Immature natural killer cell (primary cell): ENCODE measurements at regions not wholly inside any gene's neighbourhood (a gene's known extent, or its start where the extent isn't known, plus 50 kb on each side); places are given as distances from the start of the nearest gene placed in this dataset.

Experiments used
- DNase-seq, 3 donors: peaks; one replicate each; pipeline ENCODE4 v3.0.0; 2022; ENCODE audit warnings: mixed read lengths in 1 of 3
- H3K27ac Mint-ChIP-seq, 6 donors: one replicate each; pipeline ENCODE4 v1.8.0; 2020; ENCODE audit warnings: mixed read lengths in 6 of 6, mild to moderate bottlenecking in 5 of 6, inconsistent platforms in 4 of 6, moderate library complexity in 3 of 6
- H3K27me3 Mint-ChIP-seq, 3 donors: one replicate each; pipeline ENCODE4 v1.8.0; 2020 to 2021; ENCODE audit warnings: low read depth in 3 of 3, mild to moderate bottlenecking in 3 of 3, mixed read lengths in 3 of 3, moderate library complexity in 3 of 3, inconsistent platforms in 1 of 3
- H3K36me3 Mint-ChIP-seq, 3 donors: one replicate each; pipeline ENCODE4 v1.8.0; 2020; ENCODE audit warnings: mixed read lengths in 3 of 3, inconsistent platforms in 2 of 3, mild to moderate bottlenecking in 2 of 3
- H3K4me1 Mint-ChIP-seq, 2 donors: one replicate each; pipeline ENCODE4 v1.8.0; 2020; ENCODE audit warnings: inconsistent platforms in 2 of 2, mild to moderate bottlenecking in 2 of 2, mixed read lengths in 2 of 2, moderate library complexity in 1 of 2
- H3K4me3 Mint-ChIP-seq, 5 donors: one replicate each; pipeline ENCODE4 v1.8.0; 2020; ENCODE audit warnings: mild to moderate bottlenecking in 5 of 5, mixed read lengths in 5 of 5, inconsistent platforms in 3 of 5, moderate library complexity in 3 of 5
- H3K9me3 Mint-ChIP-seq, 6 donors: one replicate each; pipeline ENCODE4 v1.8.0; 2020; ENCODE audit warnings: mild to moderate bottlenecking in 6 of 6, mixed read lengths in 6 of 6, inconsistent platforms in 4 of 6, moderate library complexity in 3 of 6

- no peaks in the 10 kb centered on the region for H3K36me3 Mint-ChIP-seq
- no peaks in the 10 kb centered on the region for H3K4me1 Mint-ChIP-seq
- H3K4me3 Mint-ChIP-seq: no peak overlapping the region
- peaks cover 0 to 2% (median 2%) of the 10 kb centered on the region in 3 donors for H3K27me3 Mint-ChIP-seq
- no peak for DNase-seq
- H3K9me3 Mint-ChIP-seq: no peaks in the 10 kb centered on the region
- H3K27ac Mint-ChIP-seq: no peak overlapping the region
Measured at GRCh38 chr14:23828616-23829015, 125.0 kb upstream of the DHRS4 start.

DNA sequence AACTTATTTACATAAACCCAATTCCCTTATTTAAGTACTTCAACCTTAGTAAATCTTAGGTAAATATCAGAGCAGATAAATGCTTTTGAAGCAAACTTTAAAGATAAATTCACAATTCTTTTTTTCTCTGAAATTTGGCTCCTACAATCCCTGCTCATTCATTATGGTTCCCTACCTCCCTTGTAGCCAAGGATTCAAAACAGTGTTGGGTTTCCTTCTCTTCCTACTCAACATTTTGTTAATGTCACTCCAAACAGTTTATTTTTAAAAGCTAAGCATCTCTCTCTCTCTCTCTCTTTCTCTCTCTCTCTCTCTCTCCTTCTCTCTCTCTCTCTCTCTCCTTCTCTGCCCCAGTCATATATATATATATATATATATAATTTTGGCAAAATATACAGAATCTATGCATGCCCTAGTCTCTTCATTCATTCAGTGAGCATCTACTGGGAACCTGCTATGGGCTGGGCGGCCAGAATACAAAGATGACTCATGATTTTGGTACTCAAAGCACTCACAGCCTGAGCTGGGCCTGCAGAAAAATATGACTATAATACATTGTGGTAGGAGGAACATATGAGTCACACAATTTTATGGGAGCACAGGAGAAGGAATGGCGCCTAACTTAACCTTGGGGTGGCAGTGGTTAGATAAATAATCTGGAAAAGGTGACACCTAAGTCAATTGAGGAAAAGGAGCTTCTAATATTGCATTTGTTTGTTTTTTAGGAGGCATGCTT, 123.7 kb upstream of the DHRS4 start:
- no peak overlapping the region for H3K4me3 Mint-ChIP-seq
- no peaks in the 10 kb centered on the region for H3K4me1 Mint-ChIP-seq
- H3K9me3 Mint-ChIP-seq: no peaks in the 10 kb centered on the region
- no peak overlapping the region for H3K27ac Mint-ChIP-seq
- H3K27me3 Mint-ChIP-seq: peaks cover 0 to 3% (median 2%) of the 10 kb centered on the region in 3 donors
- H3K36me3 Mint-ChIP-seq: no peaks in the 10 kb centered on the region
- DNase-seq: no peak

DNA sequence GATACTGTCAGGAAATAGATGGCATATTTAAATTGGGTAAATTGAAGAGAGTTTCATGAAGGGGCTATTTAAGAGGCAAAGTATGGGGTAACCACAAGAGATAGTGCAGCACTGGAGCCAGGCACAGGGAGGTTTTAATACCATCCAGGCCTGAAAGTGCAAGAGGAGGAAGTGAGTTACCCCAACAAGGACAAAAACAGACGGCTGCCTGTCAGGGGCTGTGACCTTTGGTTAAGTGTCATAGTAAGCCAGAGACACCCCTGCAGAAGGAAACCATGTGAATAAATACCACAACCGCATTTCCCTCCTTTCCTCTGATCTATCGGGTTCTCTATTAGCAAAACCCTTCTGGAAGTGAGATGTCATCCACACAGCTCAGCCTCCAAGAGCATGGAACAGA, 122.0 kb upstream of the DHRS4 start:
- no peaks in the 10 kb centered on the region for H3K36me3 Mint-ChIP-seq
- H3K9me3 Mint-ChIP-seq: no peaks in the 10 kb centered on the region

DNA sequence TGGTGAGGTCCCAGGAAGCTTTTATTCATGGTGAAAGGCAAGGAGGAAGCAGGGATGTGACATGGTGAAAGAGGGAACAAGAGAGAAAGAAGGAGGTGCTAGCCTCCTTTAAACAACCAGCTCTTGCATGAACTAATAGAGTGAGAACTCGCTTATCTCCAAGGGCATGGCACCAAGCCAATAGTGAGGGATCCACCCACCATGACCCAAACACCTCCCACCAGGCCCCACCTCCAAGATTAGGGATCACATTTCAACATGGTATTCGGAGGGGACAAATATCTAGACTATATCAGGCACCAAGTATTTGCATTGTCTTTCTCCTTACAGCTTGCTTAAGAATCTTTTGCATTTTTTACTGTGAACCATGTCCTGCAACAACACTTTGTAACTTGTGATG, 91.9 kb upstream of the DHRS4 start:
- Mint-ChIP-seq H3K36me3 (no peaks in the 10 kb centered on the region), H3K9me3 (no peaks in the 10 kb centered on the region), H3K4me1 (no peaks in the 10 kb centered on the region), H3K27ac (no peak overlapping the region), H3K27me3 (peaks cover 2 to 17% (median 5%) of the 10 kb centered on the region in 3 donors), H3K4me3 (no peak overlapping the region)
- no peak for DNase-seq

More for the DNA sequence above, 122.0 kb upstream of the DHRS4 start:
- no peaks in the 10 kb centered on the region for H3K4me1 Mint-ChIP-seq
- H3K27me3 Mint-ChIP-seq: peaks cover 0 to 2% (median 1%) of the 10 kb centered on the region in 3 donors
- peak in 2 of 3 donors; percentile 6 to 9 for DNase-seq
- H3K27ac Mint-ChIP-seq: no peak overlapping the region
- H3K4me3 Mint-ChIP-seq: no peak overlapping the region

DNA sequence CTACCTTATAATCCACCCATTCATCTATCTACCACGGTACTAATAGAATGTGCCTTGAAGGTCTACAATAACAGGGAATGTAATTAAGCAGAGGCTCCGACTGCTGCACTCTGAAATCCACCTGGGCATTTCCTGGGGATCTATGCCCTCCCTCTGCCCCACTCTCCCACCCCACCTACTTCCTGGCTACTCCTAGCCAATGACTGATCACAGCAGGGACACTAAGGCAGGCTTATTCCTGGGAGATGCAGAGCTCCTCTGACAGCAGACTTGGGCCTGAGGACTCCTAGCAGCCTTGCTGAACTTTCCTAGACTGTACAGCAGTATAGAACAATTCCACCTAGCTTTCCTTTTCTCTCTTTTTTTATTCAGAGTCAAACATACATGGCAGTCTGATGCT, 91.1 kb upstream of the DHRS4 start:
- Mint-ChIP-seq H3K27ac (no peak overlapping the region), H3K4me1 (no peaks in the 10 kb centered on the region), H3K36me3 (no peaks in the 10 kb centered on the region), H3K9me3 (no peaks in the 10 kb centered on the region), H3K4me3 (no peak overlapping the region), H3K27me3 (peaks cover 0 to 17% (median 5%) of the 10 kb centered on the region in 3 donors)
- no peak for DNase-seq

DNA sequence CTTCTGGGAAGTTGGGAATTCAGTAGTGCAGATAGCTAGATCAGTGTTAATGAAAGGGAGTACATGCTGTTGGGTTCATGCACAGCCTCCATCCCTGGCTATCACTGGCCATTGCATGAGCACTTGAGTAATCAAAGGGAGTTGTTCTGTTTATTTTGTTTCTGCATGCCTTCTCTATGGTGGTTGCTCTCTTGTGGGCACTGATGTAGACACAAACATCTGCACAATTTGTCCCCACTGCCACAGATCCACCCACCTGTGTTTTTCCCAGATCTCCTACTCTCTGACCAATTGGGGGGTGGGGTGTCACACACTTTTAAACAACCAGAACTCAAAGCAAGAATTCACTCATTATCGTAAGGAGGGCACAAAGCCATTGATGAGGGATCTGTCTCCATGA, 89.7 kb upstream of the DHRS4 start:
- no peak for DNase-seq
- Mint-ChIP-seq H3K9me3 (no peaks in the 10 kb centered on the region), H3K36me3 (no peaks in the 10 kb centered on the region), H3K27me3 (peaks cover 0 to 18% (median 2%) of the 10 kb centered on the region in 3 donors), H3K4me1 (no peaks in the 10 kb centered on the region), H3K4me3 (no peak overlapping the region), H3K27ac (no peak overlapping the region)

GRCh38 chr14:23864259-23864658, 89.3 kb upstream of the DHRS4 start:
- no peaks in the 10 kb centered on the region for H3K9me3 Mint-ChIP-seq
- H3K36me3 Mint-ChIP-seq: no peaks in the 10 kb centered on the region
- H3K4me1 Mint-ChIP-seq: no peaks in the 10 kb centered on the region
- no peak for DNase-seq
- H3K27ac Mint-ChIP-seq: no peak overlapping the region
- no peak overlapping the region for H3K4me3 Mint-ChIP-seq
- peaks cover 0 to 17% (median 2%) of the 10 kb centered on the region in 3 donors for H3K27me3 Mint-ChIP-seq

- peaks cover 0 to 17% (median 2%) of the 10 kb centered on the region in 3 donors for H3K27me3 Mint-ChIP-seq
- H3K9me3 Mint-ChIP-seq: no peaks in the 10 kb centered on the region
Measured at GRCh38 chr14:23864861-23865260, 88.7 kb upstream of the DHRS4 start.

GRCh38 chr14:23865502-23865901, 88.1 kb upstream of the DHRS4 start:
- H3K9me3 Mint-ChIP-seq: no peaks in the 10 kb centered on the region
- H3K27me3 Mint-ChIP-seq: peaks cover 0 to 17% (median 2%) of the 10 kb centered on the region in 3 donors
- H3K4me1 Mint-ChIP-seq: no peaks in the 10 kb centered on the region
- no peak overlapping the region for H3K27ac Mint-ChIP-seq
- DNase-seq: no peak
- no peak overlapping the region for H3K4me3 Mint-ChIP-seq
- H3K36me3 Mint-ChIP-seq: no peaks in the 10 kb centered on the region

More at GRCh38 chr14:23864861-23865260, 88.7 kb upstream of the DHRS4 start:
- no peak for DNase-seq
- Mint-ChIP-seq H3K36me3 (no peaks in the 10 kb centered on the region), H3K27ac (no peak overlapping the region), H3K4me3 (no peak overlapping the region), H3K4me1 (no peaks in the 10 kb centered on the region)

DNA sequence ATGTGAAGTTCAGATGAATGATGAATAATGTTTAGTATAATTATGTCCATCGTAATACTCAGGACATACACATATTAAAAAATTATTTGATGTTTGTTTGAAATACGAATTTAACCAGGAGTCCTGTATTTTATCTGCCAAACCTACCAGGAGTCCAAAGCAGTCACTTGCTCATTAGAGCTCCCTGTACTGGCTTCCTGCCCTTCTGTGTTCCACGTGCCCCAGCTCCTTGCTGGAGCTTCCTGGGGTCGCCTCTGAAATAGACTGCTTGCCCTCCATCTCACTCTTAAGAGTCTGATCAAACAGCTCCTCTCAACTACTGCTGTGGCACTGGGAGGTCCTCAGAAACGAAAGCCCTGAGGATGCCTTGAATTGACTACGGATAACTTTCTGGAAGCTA, 87.3 kb upstream of the DHRS4 start:
- Mint-ChIP-seq H3K4me1 (no peaks in the 10 kb centered on the region), H3K27me3 (peaks cover 2 to 17% (median 3%) of the 10 kb centered on the region in 3 donors), H3K9me3 (no peaks in the 10 kb centered on the region), H3K36me3 (no peaks in the 10 kb centered on the region), H3K27ac (no peak overlapping the region), H3K4me3 (no peak overlapping the region)
- DNase-seq: no peak

GRCh38 chr14:23869078-23869719, 84.4 kb upstream of the DHRS4 start:
- no peaks in the 10 kb centered on the region for H3K4me1 Mint-ChIP-seq
- DNase-seq: no peak
- H3K36me3 Mint-ChIP-seq: no peaks in the 10 kb centered on the region
- no peak overlapping the region for H3K4me3 Mint-ChIP-seq
- H3K27ac Mint-ChIP-seq: no peak overlapping the region
- peaks cover 3 to 16% (median 5%) of the 10 kb centered on the region in 3 donors for H3K27me3 Mint-ChIP-seq
- no peaks in the 10 kb centered on the region for H3K9me3 Mint-ChIP-seq

GRCh38 chr14:23876160-23876750, 77.3 kb upstream of the DHRS4 start:
- no peak for DNase-seq

DNA sequence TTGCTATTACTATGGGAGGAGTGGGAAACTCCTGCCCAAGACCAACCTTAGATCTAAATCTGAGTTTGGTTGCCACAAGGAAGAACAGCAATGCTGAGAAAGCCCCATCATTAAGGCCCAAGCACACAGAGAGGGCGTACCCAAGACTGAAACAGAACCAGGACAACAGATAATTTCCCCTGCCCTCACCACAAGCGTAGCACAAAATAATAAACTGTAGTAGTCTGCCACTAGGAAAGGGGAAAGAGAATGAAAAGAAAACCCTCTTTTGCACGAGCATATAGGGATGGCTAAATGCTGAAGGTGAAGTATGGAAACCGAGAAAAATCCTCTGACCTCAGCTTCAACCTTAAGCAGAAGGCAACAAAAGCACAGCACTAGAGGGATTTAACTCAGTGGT, 76.5 kb upstream of the DHRS4 start:
- Mint-ChIP-seq H3K4me1 (no peaks in the 10 kb centered on the region), H3K9me3 (no peaks in the 10 kb centered on the region), H3K36me3 (peaks cover 0 to 5% (median 0%) of the 10 kb centered on the region in 3 donors), H3K4me3 (no peak overlapping the region), H3K27ac (no peak overlapping the region), H3K27me3 (peaks cover 2 to 10% (median 2%) of the 10 kb centered on the region in 3 donors)
- DNase-seq: no peak

More at GRCh38 chr14:23876160-23876750, 77.3 kb upstream of the DHRS4 start:
- Mint-ChIP-seq H3K4me3 (no peak overlapping the region), H3K9me3 (no peaks in the 10 kb centered on the region), H3K36me3 (peaks cover 0 to 5% (median 0%) of the 10 kb centered on the region in 3 donors), H3K27me3 (peaks cover 2 to 10% (median 4%) of the 10 kb centered on the region in 3 donors), H3K4me1 (no peaks in the 10 kb centered on the region), H3K27ac (no peak overlapping the region)

- Mint-ChIP-seq H3K36me3 (peaks cover 0 to 5% (median 0%) of the 10 kb centered on the region in 3 donors), H3K27ac (no peak overlapping the region), H3K27me3 (peaks cover 2 to 6% (median 2%) of the 10 kb centered on the region in 3 donors), H3K4me3 (no peak overlapping the region), H3K9me3 (no peaks in the 10 kb centered on the region), H3K4me1 (no peaks in the 10 kb centered on the region)
- no peak for DNase-seq
Measured at GRCh38 chr14:23877538-23878180, 75.9 kb upstream of the DHRS4 start.
